ENCODE measurements at regions not wholly inside any gene's neighbourhood (a gene's known extent, or its start where the extent isn't known, plus 50 kb on each side); places are given as distances from the start of the nearest gene placed in this dataset.

GRCh38 chr12:31875609-31875964 lies 83.6 kb upstream of the RESF1 start:
- TF ChIP-seq CTCF (conservative IDR thresholded peaks at IDR 0.05; ENCODE audit: low read depth, low read length) (no peak), EZH2 (IDR thresholded peaks at IDR 0.05; ENCODE audit: borderline replicate concordance, low read depth, low read length, poor library complexity, severe bottlenecking) (no peak)
